ENCODE measurements at regions not wholly inside any gene's neighbourhood (a gene's known extent, or its start where the extent isn't known, plus 50 kb on each side); places are given as distances from the start of the nearest gene placed in this dataset.

- no peaks in the 10 kb centered on the region for H3K9me3 ChIP-seq (ENCODE audit: severe bottlenecking)
- DNase-seq (ENCODE audit: low spot score) (no peak), ATAC-seq (ENCODE audit: low read depth) (no peak)
- no peaks in the 10 kb centered on the region for H3K36me3 ChIP-seq (ENCODE audit: low read depth)
- H3K4me3 ChIP-seq (ENCODE audit: severe bottlenecking): no peak overlapping the region
- H3K4me1 ChIP-seq (ENCODE audit: insufficient read depth, poor library complexity, severe bottlenecking): no peaks in the 10 kb centered on the region
- TF ChIP-seq CTCF (IDR thresholded peaks at IDR 0.05; ENCODE audit: poor library complexity, severe bottlenecking): no peak
- no peaks in the 10 kb centered on the region for H3K27me3 ChIP-seq (ENCODE audit: insufficient read depth, poor library complexity, severe bottlenecking)
- no peak overlapping the region for H3K27ac ChIP-seq (ENCODE audit: poor library complexity, severe bottlenecking)
These were observed 588.4 kb upstream of the BTBD3 start for GRCh38 chr20:11329271-11329670.

- H3K36me3 ChIP-seq (ENCODE audit: low read depth): no peaks in the 10 kb centered on the region
- H3K4me1 ChIP-seq (ENCODE audit: insufficient read depth, poor library complexity, severe bottlenecking): no peaks in the 10 kb centered on the region
- DNase-seq (ENCODE audit: low spot score) (no peak), ATAC-seq (ENCODE audit: low read depth) (peak; percentile 78)
- no peaks in the 10 kb centered on the region for H3K27me3 ChIP-seq (ENCODE audit: insufficient read depth, poor library complexity, severe bottlenecking)
- H3K27ac ChIP-seq (ENCODE audit: poor library complexity, severe bottlenecking): no peak overlapping the region
- TF ChIP-seq CTCF (IDR thresholded peaks at IDR 0.05; ENCODE audit: poor library complexity, severe bottlenecking): no peak
- no peaks in the 10 kb centered on the region for H3K9me3 ChIP-seq (ENCODE audit: severe bottlenecking)
- H3K4me3 ChIP-seq (ENCODE audit: severe bottlenecking): no peak overlapping the region
These were observed 586.6 kb upstream of the BTBD3 start for GRCh38 chr20:11331096-11331495.

- Histone ChIP-seq H3K9me3 (ENCODE audit: severe bottlenecking) (no peaks in the 10 kb centered on the region), H3K4me1 (ENCODE audit: insufficient read depth, poor library complexity, severe bottlenecking) (no peaks in the 10 kb centered on the region), H3K27me3 (ENCODE audit: insufficient read depth, poor library complexity, severe bottlenecking) (no peaks in the 10 kb centered on the region), H3K36me3 (ENCODE audit: low read depth) (no peaks in the 10 kb centered on the region), H3K4me3 (ENCODE audit: severe bottlenecking) (no peak overlapping the region), H3K27ac (ENCODE audit: poor library complexity, severe bottlenecking) (no peak overlapping the region)
- TF ChIP-seq CTCF (IDR thresholded peaks at IDR 0.05; ENCODE audit: poor library complexity, severe bottlenecking): no peak
- ATAC-seq (ENCODE audit: low read depth) (no peak), DNase-seq (ENCODE audit: low spot score) (no peak)
These were observed 585.3 kb upstream of the BTBD3 start for GRCh38 chr20:11332381-11332780.

GRCh38 chr20:11333634-11334033, 584.1 kb upstream of the BTBD3 start:
- ATAC-seq (ENCODE audit: low read depth) (no peak), DNase-seq (ENCODE audit: low spot score) (no peak)
- Histone ChIP-seq H3K4me1 (ENCODE audit: insufficient read depth, poor library complexity, severe bottlenecking) (no peaks in the 10 kb centered on the region), H3K27me3 (ENCODE audit: insufficient read depth, poor library complexity, severe bottlenecking) (no peaks in the 10 kb centered on the region), H3K36me3 (ENCODE audit: low read depth) (no peaks in the 10 kb centered on the region), H3K4me3 (ENCODE audit: severe bottlenecking) (no peak overlapping the region), H3K9me3 (ENCODE audit: severe bottlenecking) (no peaks in the 10 kb centered on the region), H3K27ac (ENCODE audit: poor library complexity, severe bottlenecking) (no peak overlapping the region)
- TF ChIP-seq CTCF (IDR thresholded peaks at IDR 0.05; ENCODE audit: poor library complexity, severe bottlenecking): no peak

- no peak overlapping the region for H3K27ac ChIP-seq (ENCODE audit: poor library complexity, severe bottlenecking)
- H3K4me1 ChIP-seq (ENCODE audit: insufficient read depth, poor library complexity, severe bottlenecking): no peaks in the 10 kb centered on the region
- no peak overlapping the region for H3K4me3 ChIP-seq (ENCODE audit: severe bottlenecking)
These were observed 580.1 kb upstream of the BTBD3 start for GRCh38 chr20:11337361-11338130.

More at GRCh38 chr20:11337361-11338130, 580.1 kb upstream of the BTBD3 start:
- no peak for TF ChIP-seq CTCF (IDR thresholded peaks at IDR 0.05; ENCODE audit: poor library complexity, severe bottlenecking)
- no peaks in the 10 kb centered on the region for H3K36me3 ChIP-seq (ENCODE audit: low read depth)
- DNase-seq (ENCODE audit: low spot score): no peak
- H3K9me3 ChIP-seq (ENCODE audit: severe bottlenecking): no peaks in the 10 kb centered on the region
- H3K27me3 ChIP-seq (ENCODE audit: insufficient read depth, poor library complexity, severe bottlenecking): no peaks in the 10 kb centered on the region
- no peak for ATAC-seq (ENCODE audit: low read depth)

All from RWPE2 (cell line).